ENCODE measurements at regions not wholly inside any gene's neighbourhood (a gene's known extent, or its start where the extent isn't known, plus 50 kb on each side); places are given as distances from the start of the nearest gene placed in this dataset.

DNA sequence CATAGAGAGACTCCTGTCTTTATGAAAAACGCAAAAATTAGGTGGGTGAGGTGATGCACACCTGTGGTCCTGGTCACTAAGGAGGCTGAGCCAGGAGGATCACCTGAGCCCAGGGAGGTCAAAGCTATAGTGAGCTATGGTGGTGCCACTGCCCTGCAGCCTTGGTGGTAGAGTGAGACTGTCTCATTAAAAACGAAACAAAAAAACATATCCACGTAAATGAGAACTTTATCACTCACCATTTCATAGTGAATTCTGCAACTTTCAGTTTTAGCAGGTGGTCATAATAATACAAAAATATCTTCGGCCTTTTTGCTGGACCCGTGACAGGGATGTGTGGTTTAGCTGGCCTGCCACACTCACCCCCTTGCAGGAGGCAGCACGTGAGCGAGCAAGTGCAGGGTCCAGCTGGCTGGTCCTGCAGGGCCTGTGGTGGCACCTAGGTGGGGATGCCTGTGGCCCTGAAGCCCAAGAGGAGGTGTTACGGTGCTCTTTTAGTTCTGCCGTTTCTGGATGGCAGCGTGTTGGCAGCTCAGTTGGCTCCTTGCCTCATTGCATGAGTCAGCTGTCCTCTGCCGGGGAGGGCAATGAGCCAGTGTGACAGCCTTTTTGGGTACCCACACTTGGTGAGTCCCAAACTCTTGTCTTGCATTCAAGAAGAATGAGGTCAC, 1330.7 kb upstream of the TMEM132C start:
- Histone ChIP-seq H3K14ac (ENCODE audit: insufficient read depth, low read length) (no peak overlapping the region; the same call in 1 of the 2 replicates), H3K4me2 (ENCODE audit: insufficient read depth, insufficient read length, low read length) (no peak overlapping the region)

More for the DNA sequence above, 1330.7 kb upstream of the TMEM132C start:
- H3K4me1 ChIP-seq (ENCODE audit: insufficient read depth, low read length) = no peaks in the 10 kb centered on the region
- H4K91ac ChIP-seq (ENCODE audit: insufficient read length, low read depth, low read length) = no peak overlapping the region
- no peak overlapping the region for H3K18ac ChIP-seq (ENCODE audit: insufficient read length, low read depth, low read length)
- Mint-ChIP-seq H3K4me1 (no peaks in the 10 kb centered on the region), H3K27ac (no peak overlapping the region), H3K4me3 (no peak overlapping the region), H3K36me3 (ENCODE audit: insufficient read depth in 1 of 3, low read depth in 3 of 3) (peaks cover 0 to 6% (median 0%) of the 10 kb centered on the region in 3 experiments; a peak in 1 of 7 replicates), H3K27me3 (ENCODE audit: low read depth) (no peaks in the 10 kb centered on the region), H3K9me3 (peaks cover 2 to 6% of the 10 kb centered on the region in 2 experiments; a peak in 4 of 5 replicates)
- H2AFZ ChIP-seq (ENCODE audit: low read length) = no peak overlapping the region
- no peak overlapping the region for H2BK15ac ChIP-seq (ENCODE audit: low read depth, low read length)
- no peak overlapping the region for H2BK12ac ChIP-seq (ENCODE audit: insufficient read length, low read depth, low read length)
- no peak overlapping the region for H3K27ac ChIP-seq (ENCODE audit: insufficient read length, low read depth, low read length)
- no peak for DNase-seq
- H3K27me3 ChIP-seq (ENCODE audit: insufficient read depth, low read length) = no peaks in the 10 kb centered on the region
- TF ChIP-seq, protein P1, sequence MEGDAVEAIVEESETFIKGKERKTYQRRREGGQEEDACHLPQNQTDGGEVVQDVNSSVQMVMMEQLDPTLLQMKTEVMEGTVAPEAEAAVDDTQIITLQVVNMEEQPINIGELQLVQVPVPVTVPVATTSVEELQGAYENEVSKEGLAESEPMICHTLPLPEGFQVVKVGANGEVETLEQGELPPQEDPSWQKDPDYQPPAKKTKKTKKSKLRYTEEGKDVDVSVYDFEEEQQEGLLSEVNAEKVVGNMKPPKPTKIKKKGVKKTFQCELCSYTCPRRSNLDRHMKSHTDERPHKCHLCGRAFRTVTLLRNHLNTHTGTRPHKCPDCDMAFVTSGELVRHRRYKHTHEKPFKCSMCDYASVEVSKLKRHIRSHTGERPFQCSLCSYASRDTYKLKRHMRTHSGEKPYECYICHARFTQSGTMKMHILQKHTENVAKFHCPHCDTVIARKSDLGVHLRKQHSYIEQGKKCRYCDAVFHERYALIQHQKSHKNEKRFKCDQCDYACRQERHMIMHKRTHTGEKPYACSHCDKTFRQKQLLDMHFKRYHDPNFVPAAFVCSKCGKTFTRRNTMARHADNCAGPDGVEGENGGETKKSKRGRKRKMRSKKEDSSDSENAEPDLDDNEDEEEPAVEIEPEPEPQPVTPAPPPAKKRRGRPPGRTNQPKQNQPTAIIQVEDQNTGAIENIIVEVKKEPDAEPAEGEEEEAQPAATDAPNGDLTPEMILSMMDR (conservative IDR thresholded peaks at IDR 0.05) = no peak
- no peak overlapping the region for H4K5ac ChIP-seq (ENCODE audit: insufficient read length, low read depth, low read length)
- no peaks in the 10 kb centered on the region for H3K9me3 ChIP-seq (ENCODE audit: control insufficient read depth, low read depth, low read length)
- H3K79me1 ChIP-seq (ENCODE audit: insufficient read depth, low read depth, low read length, poor library complexity, severe bottlenecking) = no peaks in the 10 kb centered on the region
- WGBS (ENCODE audit: extremely low coverage, insufficient read length, low lambda C conversion rate) = no CpG with 5 or more reads among the region's 11 CpGs
- H3T11ph ChIP-seq (ENCODE audit: low read length) = no peak overlapping the region
- H2BK20ac ChIP-seq (ENCODE audit: low read depth, low read length, poor library complexity, severe bottlenecking) = no peak overlapping the region
- no peaks in the 10 kb centered on the region for H4K20me1 ChIP-seq (ENCODE audit: control insufficient read depth, insufficient read depth, insufficient read length)
- no peaks in the 10 kb centered on the region for H3K79me2 ChIP-seq (ENCODE audit: insufficient read depth, low read length)
- no peak overlapping the region for H2AK5ac ChIP-seq (ENCODE audit: insufficient read length, low read length)
- no peak overlapping the region for H2BK120ac ChIP-seq (ENCODE audit: low read depth, low read length, poor library complexity, severe bottlenecking)
- no peak overlapping the region for H2BK5ac ChIP-seq (ENCODE audit: insufficient read length, low read length)
- H3K4ac ChIP-seq (ENCODE audit: low read depth, low read length) = no peak overlapping the region
- H3K23ac ChIP-seq (ENCODE audit: insufficient read length, low read depth, low read length) = no peak overlapping the region
- H3K9ac ChIP-seq (ENCODE audit: extremely low read depth, insufficient read length, low read length) = no peak overlapping the region
- H3K23me2 ChIP-seq (ENCODE audit: insufficient read length, low read depth, low read length, poor library complexity, severe bottlenecking) = no peaks in the 10 kb centered on the region
- no peak overlapping the region for H4K8ac ChIP-seq (replicated peaks; ENCODE audit: insufficient read length, low read depth, low read length)
- no peak overlapping the region for H3K56ac ChIP-seq (ENCODE audit: insufficient read length, low read depth, low read length)

Measured in H9 (cell line).